Heart right ventricle (tissue), 16 donors: ENCODE measurements at regions not wholly inside any gene's neighbourhood (a gene's known extent, or its start where the extent isn't known, plus 50 kb on each side); places are given as distances from the start of the nearest gene placed in this dataset.
"Not testable (repeated sequence)": the region's sequence is repeated elsewhere in the genome, so short reads cannot be mapped to it uniquely, and the experiment has no call there.

ENCODE experiments used
- ATAC-seq, 8 donors: fragments of 200-7000 bp; cut with Tn5 transposase; one replicate each; pipeline ENCODE4 v1.9.1; 2020; ENCODE audit warnings: mild to moderate bottlenecking in 8 of 8, moderate library complexity in 8 of 8, moderate number of reproducible peaks in 1 of 8
- DNase-seq, 2 donors: peaks; one replicate each; pipeline ENCODE4 v3.0.0-alpha.2; 2020
- H3K27ac ChIP-seq, 10 donors: fragments of 200-600 bp; sonication (generic) in 2 of 10; one replicate each; pipeline versions ENCODE4 v1.5.0 to v1.8.0; 2020 to 2022; ENCODE audit warnings: mild to moderate bottlenecking in 3 of 10
- H3K27me3 ChIP-seq, 7 donors: fragments of 200-600 bp; one replicate each; pipeline ENCODE4 v1.8.0; 2021 to 2022; ENCODE audit warnings: mild to moderate bottlenecking in 2 of 7
- H3K36me3 ChIP-seq, 9 donors: fragments of 200-600 bp; sonication (generic) in 1 of 9; one replicate each; pipeline versions ENCODE4 v1.5.0 to v1.8.0; 2020 to 2022; ENCODE audit warnings: mild to moderate bottlenecking in 2 of 9
- H3K4me1 ChIP-seq, 9 donors: fragments of 200-600 bp; sonication (generic) in 1 of 9; one replicate each; pipeline versions ENCODE4 v1.5.0 to v1.8.0; 2020 to 2022; ENCODE audit warnings: mild to moderate bottlenecking in 4 of 9
- H3K4me3 ChIP-seq, 10 donors: fragments of 200-600 bp; sonication (generic) in 2 of 10; one replicate each; pipeline versions ENCODE4 v1.5.0 to v1.8.0; 2020 to 2022; ENCODE audit warnings: mild to moderate bottlenecking in 7 of 10, moderate library complexity in 2 of 10
- H3K9me3 ChIP-seq, 11 donors: fragments of 200-600 bp in 10 of 11; sonication (generic) in 2 of 11; one replicate each; pipeline versions ENCODE4 v1.5.0 to v1.8.0; 2013 to 2022; ENCODE audit warnings: mild to moderate bottlenecking in 2 of 11, control low read depth in 1 of 11, moderate library complexity in 1 of 11
- CTCF ChIP-seq, 9 donors: fragments of 200-600 bp; sonication (generic) in 2 of 9; IDR thresholded peaks; one replicate each; pipeline versions ENCODE4 v1.5.0 to v1.8.0; 2021 to 2022; ENCODE audit warnings: antibody characterized with exemption in 9 of 9, mild to moderate bottlenecking in 5 of 9, moderate library complexity in 1 of 9
- WGBS, 2 donors: extraction: QIAGEN DNeasy Blood & Tissue Kit; methylation state at CpG; one replicate each; pipeline ENCODE4 v1.1.7; 2013; ENCODE audit warnings: inconsistent platforms in 1 of 2; 5-methylcytosine and 5-hydroxymethylcytosine counted together
- intact Hi-C, 10 donors: fragments of 100-400 bp; cut with DNase I; formaldehyde crosslinking; loops; one replicate each; pipeline versions ENCODE4 v1.11.1 to v1.14.2; 2022
- donor health status: Arrhythmogenic right ventricular cardiomyopathy.
- donor health status: ischemic (EF 13 %, LVEDD 7.1; RV severe dilation, severe dysfunction).
- donor health status: healthy with polysubstance abuse.
- donor health status: DM: no; HTN: yes; CAD: no.
- donor health status: DM: no; HTN: no; CAD: no.
- donor health status: ischemic (EF 25% LVEDD 6.9; RV normal size, moderate dysfunction).
- donor health status: ischemic (EF 25% LVEDD 5.7; RV mildly dilated, moderate dysfunction).
- donor health status: healthy.
- donor health status: DM: yes; HTN: yes; CAD: no.
- donor health status: Ischemic cardiomyopathy.
- donor health status: ischemic (EF 35%, LVEDD 5.7; RV mildly dilated, moderate dysfunction).
- donor health status: nonischemic (EF 11% LVEDD 7.7; RV severe dilation, severe dysfunction).
- donor health status: DM: yes; HTN: yes; CAD: no.
- donor health status: PGD.
- donor health status: ischemic (EF 29% LVEDD 5.4; RV normal size, mild dysfunction).
- donor health status: nonischemic (EF 23%, LVEDD 6.1; RV moderate dilation, normal function).

- whole genome bisulfite sequencing, 2 donors: 87 to 90% methylated on average over 4 of the region's 4 CpGs
- intact Hi-C loops: no loop called here
Observed at GRCh38 chr4:18167831-18168230, 146.3 kb upstream of the LCORL start.

DNA sequence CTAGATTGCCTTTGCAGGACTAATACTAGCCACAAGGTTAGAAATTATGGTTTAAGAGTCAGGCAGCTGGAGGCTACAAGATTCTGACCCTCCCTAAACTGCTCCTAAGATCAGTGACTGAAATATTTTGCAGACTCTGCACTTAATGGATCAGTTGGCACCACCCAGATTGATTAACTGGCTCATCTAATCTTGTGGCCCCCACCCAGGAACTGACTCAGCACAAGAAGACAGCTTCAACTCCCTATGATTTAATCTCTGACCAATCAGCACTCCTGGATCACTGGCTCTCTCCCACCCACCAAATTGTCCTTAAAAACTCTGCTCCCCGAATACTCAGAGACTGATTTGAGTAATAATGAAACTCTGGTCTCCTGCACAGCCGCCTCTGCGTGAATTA is 145.4 kb upstream of the LCORL start:
- H3K4me3 ChIP-seq: no peak overlapping the region
- no peak for TF ChIP-seq CTCF (IDR thresholded peaks at IDR 0.05)
- 84 to 89% methylated on average over 3 of the region's 3 CpGs for WGBS, 2 donors
- intact Hi-C loops: no loop called here
- ATAC-seq: no peak
- no peak for DNase-seq
- H3K9me3 ChIP-seq: peaks cover 0 to 13% (median 0%) of the 10 kb centered on the region in 11 donors
- H3K27me3 ChIP-seq: no peaks in the 10 kb centered on the region
- no peaks in the 10 kb centered on the region for H3K36me3 ChIP-seq
- no peak overlapping the region for H3K27ac ChIP-seq
- H3K4me1 ChIP-seq: no peaks in the 10 kb centered on the region

More at GRCh38 chr4:18167831-18168230, 146.3 kb upstream of the LCORL start:
- H3K4me3 ChIP-seq: no peak overlapping the region
- no peaks in the 10 kb centered on the region for H3K27me3 ChIP-seq
- peaks cover 0 to 6% (median 0%) of the 10 kb centered on the region in 11 donors for H3K9me3 ChIP-seq
- H3K27ac ChIP-seq: no peak overlapping the region
- DNase-seq: no peak
- no peaks in the 10 kb centered on the region for H3K4me1 ChIP-seq
- H3K36me3 ChIP-seq: no peaks in the 10 kb centered on the region
- no peak for TF ChIP-seq CTCF (IDR thresholded peaks at IDR 0.05)
- no peak for ATAC-seq

GRCh38 chr4:18162453-18162852 is 140.9 kb upstream of the LCORL start:
- TF ChIP-seq CTCF (IDR thresholded peaks at IDR 0.05): no peak
- no peaks in the 10 kb centered on the region for H3K36me3 ChIP-seq
- H3K9me3 ChIP-seq: peaks cover 0 to 14% (median 6%) of the 10 kb centered on the region in 11 donors
- no peak overlapping the region for H3K4me3 ChIP-seq
- intact Hi-C loops: no loop called here
- H3K27ac ChIP-seq: no peak overlapping the region
- ATAC-seq (no peak), DNase-seq (no peak)
- H3K4me1 ChIP-seq: no peaks in the 10 kb centered on the region
- 74 to 92% methylated on average over 1 of the region's 1 CpG for WGBS, 2 donors
- H3K27me3 ChIP-seq: no peaks in the 10 kb centered on the region

- H3K27me3 ChIP-seq, H3K36me3 ChIP-seq, H3K4me1 ChIP-seq, H3K4me3 ChIP-seq, intact Hi-C loops, H3K27ac ChIP-seq, ATAC-seq, DNase-seq: not testable (repeated sequence)
- peaks cover 0 to 14% (median 6%) of the 10 kb centered on the region in 11 donors for H3K9me3 ChIP-seq
- WGBS, 2 donors: 95 to 97% methylated on average over 51 of the region's 51 CpGs
Observed at GRCh38 chr4:18159117-18159912, 137.8 kb upstream of the LCORL start.
